ENCODE measurements at regions not wholly inside any gene's neighbourhood (a gene's known extent, or its start where the extent isn't known, plus 50 kb on each side); places are given as distances from the start of the nearest gene placed in this dataset.

- Histone ChIP-seq H3K9ac (ENCODE audit: low read length in 3 of 3) (no peak overlapping the region), H3K36me3 (ENCODE audit: control insufficient read depth in 2 of 3, insufficient read depth in 3 of 3, low read length in 3 of 3) (no peaks in the 10 kb centered on the region), H3K9me3 (ENCODE audit: control insufficient read depth in 2 of 3, insufficient read depth in 1 of 3, low read length in 3 of 3) (no peaks in the 10 kb centered on the region), H3K27me3 (ENCODE audit: control insufficient read depth, insufficient read depth, low read length) (no peaks in the 10 kb centered on the region), H3K27ac (ENCODE audit: low read depth in 2 of 2, low read length in 2 of 2) (no peak overlapping the region), H3K4me1 (ENCODE audit: control insufficient read depth in 2 of 3, insufficient read depth in 2 of 3, low read depth in 1 of 3, low read length in 3 of 3) (no peaks in the 10 kb centered on the region), H3K4me3 (ENCODE audit: low read length in 3 of 3) (no peak overlapping the region)
- FAIRE-seq (no peak), DNase-seq (no peak)
- TF ChIP-seq, protein P1, sequence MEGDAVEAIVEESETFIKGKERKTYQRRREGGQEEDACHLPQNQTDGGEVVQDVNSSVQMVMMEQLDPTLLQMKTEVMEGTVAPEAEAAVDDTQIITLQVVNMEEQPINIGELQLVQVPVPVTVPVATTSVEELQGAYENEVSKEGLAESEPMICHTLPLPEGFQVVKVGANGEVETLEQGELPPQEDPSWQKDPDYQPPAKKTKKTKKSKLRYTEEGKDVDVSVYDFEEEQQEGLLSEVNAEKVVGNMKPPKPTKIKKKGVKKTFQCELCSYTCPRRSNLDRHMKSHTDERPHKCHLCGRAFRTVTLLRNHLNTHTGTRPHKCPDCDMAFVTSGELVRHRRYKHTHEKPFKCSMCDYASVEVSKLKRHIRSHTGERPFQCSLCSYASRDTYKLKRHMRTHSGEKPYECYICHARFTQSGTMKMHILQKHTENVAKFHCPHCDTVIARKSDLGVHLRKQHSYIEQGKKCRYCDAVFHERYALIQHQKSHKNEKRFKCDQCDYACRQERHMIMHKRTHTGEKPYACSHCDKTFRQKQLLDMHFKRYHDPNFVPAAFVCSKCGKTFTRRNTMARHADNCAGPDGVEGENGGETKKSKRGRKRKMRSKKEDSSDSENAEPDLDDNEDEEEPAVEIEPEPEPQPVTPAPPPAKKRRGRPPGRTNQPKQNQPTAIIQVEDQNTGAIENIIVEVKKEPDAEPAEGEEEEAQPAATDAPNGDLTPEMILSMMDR (IDR thresholded peaks at IDR 0.05; ENCODE audit: borderline replicate concordance, extremely low read depth, insufficient read depth): no peak
- intact Hi-C loops (cut with DNase I): no loop called here
Measured at GRCh38 chr4:30094887-30095286, 625.3 kb upstream of the PCDH7 start.

- TF ChIP-seq, protein P1 (IDR thresholded peaks at IDR 0.05; ENCODE audit: borderline replicate concordance, extremely low read depth, insufficient read depth): no peak
- DNase-seq: no peak
- peaks cover 0 to 4% (median 0%) of the 10 kb centered on the region in 3 donors for H3K9me3 ChIP-seq (ENCODE audit: control insufficient read depth in 2 of 3, insufficient read depth in 1 of 3, low read length in 3 of 3)
- no peaks in the 10 kb centered on the region for H3K27me3 ChIP-seq (ENCODE audit: control insufficient read depth, insufficient read depth, low read length)
- FAIRE-seq: no peak
- no peak overlapping the region for H3K9ac ChIP-seq (ENCODE audit: low read length in 3 of 3)
- no peak overlapping the region for H3K27ac ChIP-seq (ENCODE audit: low read depth in 2 of 2, low read length in 2 of 2)
- no peaks in the 10 kb centered on the region for H3K36me3 ChIP-seq (ENCODE audit: control insufficient read depth in 2 of 3, insufficient read depth in 3 of 3, low read length in 3 of 3)
- H3K4me1 ChIP-seq (ENCODE audit: control insufficient read depth in 2 of 3, insufficient read depth in 2 of 3, low read depth in 1 of 3, low read length in 3 of 3): no peaks in the 10 kb centered on the region
- no peak overlapping the region for H3K4me3 ChIP-seq (ENCODE audit: low read length in 3 of 3)
- intact Hi-C loops (cut with DNase I): no loop called here
Measured at GRCh38 chr4:30103455-30103854, 616.7 kb upstream of the PCDH7 start.

- Histone ChIP-seq H3K27ac (ENCODE audit: low read depth in 2 of 2, low read length in 2 of 2) (no peak overlapping the region), H3K9me3 (ENCODE audit: control insufficient read depth in 2 of 3, insufficient read depth in 1 of 3, low read length in 3 of 3) (no peaks in the 10 kb centered on the region), H3K9ac (ENCODE audit: low read length in 3 of 3) (no peak overlapping the region), H3K36me3 (ENCODE audit: control insufficient read depth in 2 of 3, insufficient read depth in 3 of 3, low read length in 3 of 3) (no peaks in the 10 kb centered on the region), H3K4me1 (ENCODE audit: control insufficient read depth in 2 of 3, insufficient read depth in 2 of 3, low read depth in 1 of 3, low read length in 3 of 3) (no peaks in the 10 kb centered on the region), H3K27me3 (ENCODE audit: control insufficient read depth, insufficient read depth, low read length) (no peaks in the 10 kb centered on the region), H3K4me3 (ENCODE audit: low read length in 3 of 3) (no peak overlapping the region)
- TF ChIP-seq, protein P1 (IDR thresholded peaks at IDR 0.05; ENCODE audit: borderline replicate concordance, extremely low read depth, insufficient read depth): no peak
- FAIRE-seq: no peak
- DNase-seq: no peak
- intact Hi-C loops (cut with DNase I): no loop called here
Measured at GRCh38 chr4:30116401-30116800, 603.8 kb upstream of the PCDH7 start.

GRCh38 chr4:30117433-30117832 lies 602.7 kb upstream of the PCDH7 start:
- Histone ChIP-seq H3K4me1 (ENCODE audit: control insufficient read depth in 2 of 3, insufficient read depth in 2 of 3, low read depth in 1 of 3, low read length in 3 of 3) (no peaks in the 10 kb centered on the region), H3K27me3 (ENCODE audit: control insufficient read depth, insufficient read depth, low read length) (no peaks in the 10 kb centered on the region), H3K9ac (ENCODE audit: low read length in 3 of 3) (no peak overlapping the region), H3K27ac (ENCODE audit: low read depth in 2 of 2, low read length in 2 of 2) (no peak overlapping the region), H3K36me3 (ENCODE audit: control insufficient read depth in 2 of 3, insufficient read depth in 3 of 3, low read length in 3 of 3) (no peaks in the 10 kb centered on the region), H3K4me3 (ENCODE audit: low read length in 3 of 3) (no peak overlapping the region), H3K9me3 (ENCODE audit: control insufficient read depth in 2 of 3, insufficient read depth in 1 of 3, low read length in 3 of 3) (no peaks in the 10 kb centered on the region)
- FAIRE-seq: no peak
- no peak for DNase-seq
- intact Hi-C loops (cut with DNase I): no loop called here
- TF ChIP-seq, protein P1 (IDR thresholded peaks at IDR 0.05; ENCODE audit: borderline replicate concordance, extremely low read depth, insufficient read depth): no peak
